IPS DF 4.7 (cell line): ENCODE measurements at regions not wholly inside any gene's neighbourhood (a gene's known extent, or its start where the extent isn't known, plus 50 kb on each side); places are given as distances from the start of the nearest gene placed in this dataset.

Experiments used
- DNase-seq: peaks from one replicate; pipeline ENCODE4 v3.0.0-alpha.2; 2013; ENCODE audit warnings: low spot score; ENCODE audit errors: extremely low read depth

- no peak for DNase-seq
These were observed 258.3 kb downstream of the SNX13 start for GRCh38 chr7:17681965-17682364.

GRCh38 chr7:17682586-17682985 lies 257.7 kb downstream of the SNX13 start:
- DNase-seq, result no peak

DNA sequence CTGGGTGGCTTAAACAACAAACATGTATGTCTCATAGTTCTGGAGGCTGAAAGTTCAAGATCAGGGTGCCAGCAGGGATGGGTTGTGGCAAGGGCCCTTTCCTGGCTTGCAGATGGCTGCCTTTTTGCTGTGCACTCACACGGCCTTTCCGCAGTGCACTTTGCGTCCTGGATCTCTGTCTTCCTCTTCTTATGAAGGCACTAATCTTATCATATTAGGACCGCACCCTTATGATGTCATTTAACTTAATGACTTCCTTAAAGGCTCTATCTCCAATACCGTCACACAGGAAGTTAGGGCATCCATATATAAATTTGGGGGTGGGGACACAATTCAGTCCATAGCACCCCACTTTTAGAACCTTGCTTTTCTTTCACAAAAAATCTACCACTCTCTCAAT lies 255.2 kb downstream of the SNX13 start:
- DNase-seq, result no peak

DNA sequence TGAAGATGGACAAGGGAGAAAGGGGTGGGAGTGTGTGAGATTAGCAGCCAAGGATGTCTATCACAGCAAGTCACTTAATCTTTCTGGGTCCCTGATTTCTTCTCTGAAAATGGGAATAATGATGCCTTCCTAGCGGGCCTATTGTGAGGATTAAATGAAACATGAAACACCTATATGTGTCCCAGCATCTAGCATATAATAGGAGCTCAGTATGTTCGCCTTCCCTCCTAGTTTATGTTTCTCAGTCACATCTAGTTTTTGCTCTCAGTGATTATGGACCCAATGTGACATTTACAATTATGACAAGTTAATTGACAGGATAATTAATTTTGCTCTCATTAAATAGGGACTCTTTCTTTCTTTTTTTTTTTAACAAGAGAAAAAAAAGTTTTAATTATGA lies 252.9 kb downstream of the SNX13 start:
- no peak for DNase-seq

GRCh38 chr7:17689361-17689902 lies 250.9 kb downstream of the SNX13 start:
- DNase-seq, result no peak

DNA sequence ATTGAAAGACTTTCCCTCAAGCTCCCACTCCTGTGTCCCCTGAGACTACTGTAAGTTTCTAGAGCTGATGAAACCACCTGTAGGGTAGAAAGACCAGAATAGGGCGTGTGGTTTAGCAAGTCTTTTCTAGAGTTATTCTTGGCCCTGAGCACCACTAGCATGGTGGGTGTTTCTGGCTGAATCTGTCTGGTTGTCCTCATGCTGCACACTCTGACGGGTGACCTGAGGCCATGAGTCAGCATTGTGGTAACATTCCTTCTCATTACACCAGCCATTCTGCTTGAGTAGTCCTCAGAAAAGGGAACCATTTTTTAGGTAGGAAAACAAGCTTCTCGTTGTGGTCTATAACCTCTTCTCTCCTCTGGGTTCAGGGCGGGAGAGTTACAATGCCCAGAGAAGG lies 250.3 kb downstream of the SNX13 start:
- DNase-seq, result no peak

DNA sequence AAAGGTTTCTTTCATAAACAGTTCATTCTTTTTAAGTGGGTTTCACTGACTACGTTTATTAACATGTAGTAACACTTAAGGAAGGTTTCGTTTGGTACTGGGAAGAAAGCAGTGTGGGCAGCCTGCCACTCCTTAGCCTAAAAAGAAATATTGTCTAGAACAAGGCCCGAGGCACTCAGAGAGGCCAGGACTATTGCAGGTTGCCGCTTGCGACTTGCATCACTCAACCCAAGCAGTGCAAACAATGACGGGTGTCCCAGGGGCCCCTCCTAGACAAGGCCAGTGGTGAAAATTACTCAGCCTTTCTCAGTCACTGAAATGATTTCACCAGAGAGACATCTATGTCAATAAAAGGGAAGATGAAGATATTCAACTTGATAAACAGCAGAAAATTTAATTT lies 243.9 kb downstream of the SNX13 start:
- DNase-seq, result no peak

- DNase-seq, result no peak
These were observed 243.0 kb downstream of the SNX13 start for GRCh38 chr7:17697128-17697881.

GRCh38 chr7:17699696-17700095 lies 240.6 kb downstream of the SNX13 start:
- no peak for DNase-seq

DNA sequence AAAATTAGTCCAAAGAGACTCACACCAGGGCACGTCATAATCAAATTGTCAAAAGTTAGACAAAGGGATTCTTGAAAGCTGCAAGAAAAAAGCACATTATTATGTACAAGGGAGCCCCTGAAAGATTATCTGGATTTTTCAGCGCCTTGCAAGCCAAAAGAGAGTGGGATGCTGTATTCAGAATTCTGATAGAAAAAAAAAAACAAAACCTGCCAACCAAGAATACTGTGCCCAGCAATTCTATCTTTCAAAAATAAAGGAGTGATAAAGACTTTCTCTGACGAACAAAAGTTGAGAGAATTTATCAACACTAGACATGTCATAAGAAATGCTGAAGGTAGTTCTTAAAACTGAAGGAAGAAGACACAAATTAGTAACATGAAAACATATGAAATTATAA lies 240.2 kb downstream of the SNX13 start:
- DNase-seq, result no peak

GRCh38 chr7:17706275-17706674 lies 234.0 kb downstream of the SNX13 start:
- DNase-seq, result no peak

GRCh38 chr7:17706734-17707133 lies 233.6 kb downstream of the SNX13 start:
- no peak for DNase-seq

DNA sequence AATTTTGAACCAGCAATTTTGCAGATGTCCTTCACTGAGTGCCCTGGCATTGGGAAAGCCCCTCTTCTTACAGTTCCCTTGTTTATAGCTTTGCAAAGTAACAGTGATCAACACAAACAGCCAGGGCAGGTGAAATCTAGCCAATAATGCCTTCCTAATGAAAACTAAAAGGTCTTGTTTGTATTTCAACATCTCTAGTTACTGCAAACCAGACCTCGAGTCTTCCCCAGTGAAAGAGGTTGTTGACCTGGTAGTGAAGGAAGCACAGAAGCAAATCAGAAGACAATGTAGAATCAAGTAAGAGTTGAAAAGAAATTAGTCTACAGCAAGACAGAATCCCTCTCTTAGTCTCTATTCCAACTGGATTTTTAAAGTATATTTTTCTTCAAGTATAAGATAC lies 231.2 kb downstream of the SNX13 start:
- DNase-seq, result no peak

GRCh38 chr7:17709599-17709998 lies 230.7 kb downstream of the SNX13 start:
- no peak for DNase-seq

DNA sequence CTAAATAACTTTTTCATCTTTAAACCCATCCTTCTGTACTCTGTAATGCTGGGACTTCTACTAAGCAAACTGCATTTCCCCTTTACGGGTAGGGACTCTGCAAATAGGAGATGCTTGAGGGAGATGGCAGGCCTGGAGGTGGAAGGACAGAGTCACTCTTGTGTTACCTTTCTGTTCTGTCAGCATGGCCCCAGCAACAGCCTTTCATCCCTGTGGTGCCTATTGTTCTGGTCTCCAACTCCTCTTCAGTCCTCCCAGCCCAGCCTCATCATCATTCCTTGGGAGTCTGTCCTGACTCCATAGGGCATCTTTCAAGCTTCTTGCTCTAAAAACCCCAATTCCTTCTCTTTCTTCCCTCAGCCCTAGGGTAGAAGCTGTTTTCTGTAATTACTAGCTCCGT lies 230.0 kb downstream of the SNX13 start:
- DNase-seq, result no peak

GRCh38 chr7:17713584-17713983 lies 226.7 kb downstream of the SNX13 start:
- DNase-seq, result no peak

GRCh38 chr7:17716816-17717215 lies 223.5 kb downstream of the SNX13 start:
- no peak for DNase-seq

- no peak for DNase-seq
These were observed 220.3 kb downstream of the SNX13 start for GRCh38 chr7:17719998-17720397.

GRCh38 chr7:17721736-17722285 lies 218.5 kb downstream of the SNX13 start:
- DNase-seq, result no peak

- DNase-seq, result no peak
These were observed 217.5 kb downstream of the SNX13 start for GRCh38 chr7:17722798-17723197.

- no peak for DNase-seq
These were observed 214.5 kb downstream of the SNX13 start for GRCh38 chr7:17725821-17726220.

DNA sequence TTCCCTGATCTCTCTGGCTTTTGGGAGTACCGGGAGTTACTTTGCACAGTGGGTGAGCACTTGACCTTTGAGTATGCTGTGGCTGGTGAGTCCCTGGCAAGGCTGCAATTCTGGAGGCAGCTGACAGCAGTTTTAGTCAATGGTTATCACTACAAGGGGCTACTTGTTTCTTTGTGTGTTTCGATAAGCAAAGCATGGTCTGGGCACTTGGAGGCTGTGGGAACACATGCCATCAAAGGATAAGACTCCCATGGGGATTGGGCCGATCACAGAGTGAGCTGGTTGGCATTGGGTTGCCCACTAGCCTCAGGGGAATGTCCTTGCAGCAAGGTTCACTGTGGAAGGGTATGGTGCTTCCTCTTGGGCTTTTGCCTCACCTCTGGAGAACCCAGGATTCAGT lies 208.2 kb downstream of the SNX13 start:
- no peak for DNase-seq
